ENCODE measurements at regions not wholly inside any gene's neighbourhood (a gene's known extent, or its start where the extent isn't known, plus 50 kb on each side); places are given as distances from the start of the nearest gene placed in this dataset.

GRCh38 chrX:80098038-80098437 lies 83.5 kb downstream of the TBX22 start:
- Histone ChIP-seq H3K4me2 (ENCODE audit: low read depth, low read length) (no peak overlapping the region), H2AFZ (ENCODE audit: low read length) (no peak overlapping the region), H3K27me3 (ENCODE audit: control insufficient read depth in 1 of 2, insufficient read depth in 2 of 2, low read length in 2 of 2) (no peaks in the 10 kb centered on the region), H3K9ac (ENCODE audit: insufficient read depth, low read depth, low read length) (no peak overlapping the region), H3K36me3 (replicated peaks in 1 of 2; ENCODE audit: control insufficient read depth in 1 of 2, insufficient read depth in 2 of 2, low read length in 2 of 2) (no peaks in the 10 kb centered on the region), H3K27ac (ENCODE audit: extremely low read length, insufficient read depth, low read length) (no peak overlapping the region), H3K79me2 (ENCODE audit: insufficient read depth, low read length) (no peaks in the 10 kb centered on the region), H4K20me1 (ENCODE audit: insufficient read depth, low read length) (no peaks in the 10 kb centered on the region), H3K9me3 (ENCODE audit: low read length) (peaks cover 11% of the 10 kb centered on the region; the same call in 1 of the 2 replicates), H3K4me1 (ENCODE audit: insufficient read depth, low read length) (no peaks in the 10 kb centered on the region), H3K4me3 (replicated peaks in 1 of 3; ENCODE audit: insufficient read depth in 1 of 3, low read depth in 2 of 3, low read length in 3 of 3) (no peak overlapping the region)
- FAIRE-seq: no peak
- in situ Hi-C loops (cut with HindIII; ENCODE audit: extremely low pct_ligation_motif_present, low pct_unique_long_range_greater_than_20kb) (no loop called here), intact Hi-C loops (cut with micrococcal nuclease; ENCODE audit: unreplicated experiment) (no loop called here)
- no TSS peak for BruUV-seq (replicated peaks)
- CTCF ChIA-PET (ENCODE audit: low intra/inter-chr PET ratio, low total read pairs): no interaction called here
- DNase-seq (ENCODE audit: low spot score): no peak
- no peak for ATAC-seq
- TF ChIP-seq ZNF296 (CRISPR knock-in tag; conservative IDR thresholded peaks at IDR 0.05): no peak
- no peak for TF ChIP-seq AKAP8 (CRISPR knock-in tag; IDR thresholded peaks at IDR 0.05)
- TF ChIP-seq RCOR2 (CRISPR knock-in tag; IDR thresholded peaks at IDR 0.05): no peak
- TF ChIP-seq SAFB2 (CRISPR knock-in tag; IDR thresholded peaks at IDR 0.05; ENCODE audit: borderline replicate concordance, low read depth): no peak
- WGBS (ENCODE audit: low lambda C conversion rate): 33% methylated on average over 2 of the region's 2 CpGs
- POLR2A ChIA-PET: no interaction called here

- no peaks in the 10 kb centered on the region for H3K27me3 ChIP-seq (ENCODE audit: control insufficient read depth in 1 of 2, insufficient read depth in 2 of 2, low read length in 2 of 2)
- H3K4me2 ChIP-seq (ENCODE audit: low read depth, low read length): no peak overlapping the region
- no peaks in the 10 kb centered on the region; the same call in 1 of the 2 replicates for H3K9me3 ChIP-seq (ENCODE audit: low read length)
- no peak overlapping the region for H3K9ac ChIP-seq (ENCODE audit: insufficient read depth, low read depth, low read length)
- H3K4me1 ChIP-seq (ENCODE audit: insufficient read depth, low read length): no peaks in the 10 kb centered on the region
- H3K4me3 ChIP-seq (replicated peaks in 1 of 3; ENCODE audit: insufficient read depth in 1 of 3, low read depth in 2 of 3, low read length in 3 of 3): no peak overlapping the region
- FAIRE-seq (no peak), DNase-seq (ENCODE audit: low spot score) (no peak), ATAC-seq (no peak)
- intact Hi-C loops (cut with micrococcal nuclease; ENCODE audit: unreplicated experiment): no loop called here
- H2AFZ ChIP-seq (ENCODE audit: low read length): no peak overlapping the region
- WGBS (ENCODE audit: low lambda C conversion rate): 14% methylated on average over 1 of the region's 1 CpG
- BruUV-seq (replicated peaks): no TSS peak
- ChIA-PET CTCF (ENCODE audit: low intra/inter-chr PET ratio, low total read pairs) (no interaction called here), POLR2A (no interaction called here)
- H3K36me3 ChIP-seq (replicated peaks in 1 of 2; ENCODE audit: control insufficient read depth in 1 of 2, insufficient read depth in 2 of 2, low read length in 2 of 2): no peaks in the 10 kb centered on the region
- no peak overlapping the region for H3K27ac ChIP-seq (ENCODE audit: extremely low read length, insufficient read depth, low read length)
- H3K79me2 ChIP-seq (ENCODE audit: insufficient read depth, low read length): no peaks in the 10 kb centered on the region
- no peaks in the 10 kb centered on the region for H4K20me1 ChIP-seq (ENCODE audit: insufficient read depth, low read length)
- in situ Hi-C loops (cut with HindIII; ENCODE audit: extremely low pct_ligation_motif_present, low pct_unique_long_range_greater_than_20kb): no loop called here
- TF ChIP-seq ZNF556 (CRISPR knock-in tag; IDR thresholded peaks at IDR 0.05; ENCODE audit: borderline replicate concordance): no peak
- no peak for TF ChIP-seq THRA (CRISPR knock-in tag; IDR thresholded peaks at IDR 0.05; ENCODE audit: borderline replicate concordance)
- no peak for TF ChIP-seq ARID2 (CRISPR knock-in tag; IDR thresholded peaks at IDR 0.05; ENCODE audit: borderline replicate concordance)
- TF ChIP-seq, protein P1, sequence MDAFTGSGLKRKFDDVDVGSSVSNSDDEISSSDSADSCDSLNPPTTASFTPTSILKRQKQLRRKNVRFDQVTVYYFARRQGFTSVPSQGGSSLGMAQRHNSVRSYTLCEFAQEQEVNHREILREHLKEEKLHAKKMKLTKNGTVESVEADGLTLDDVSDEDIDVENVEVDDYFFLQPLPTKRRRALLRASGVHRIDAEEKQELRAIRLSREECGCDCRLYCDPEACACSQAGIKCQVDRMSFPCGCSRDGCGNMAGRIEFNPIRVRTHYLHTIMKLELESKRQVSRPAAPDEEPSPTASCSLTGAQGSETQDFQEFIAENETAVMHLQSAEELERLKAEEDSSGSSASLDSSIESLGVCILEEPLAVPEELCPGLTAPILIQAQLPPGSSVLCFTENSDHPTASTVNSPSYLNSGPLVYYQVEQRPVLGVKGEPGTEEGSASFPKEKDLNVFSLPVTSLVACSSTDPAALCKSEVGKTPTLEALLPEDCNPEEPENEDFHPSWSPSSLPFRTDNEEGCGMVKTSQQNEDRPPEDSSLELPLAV (CRISPR knock-in tag; conservative IDR thresholded peaks at IDR 0.05; ENCODE audit: low read depth): no peak
- no peak for TF ChIP-seq ZNF546 (CRISPR knock-in tag; conservative IDR thresholded peaks at IDR 0.05)
- no peak for TF ChIP-seq CCDC6 (CRISPR knock-in tag; IDR thresholded peaks at IDR 0.05)
- no peak for TF ChIP-seq PHF8 (CRISPR knock-in tag; IDR thresholded peaks at IDR 0.05)
These were observed 105.8 kb downstream of the TBX22 start for GRCh38 chrX:80120335-80120734.
